GM04504 (cell line): ENCODE measurements at regions not wholly inside any gene's neighbourhood (a gene's known extent, or its start where the extent isn't known, plus 50 kb on each side); places are given as distances from the start of the nearest gene placed in this dataset.

ENCODE experiments used
- DNase-seq: peaks from one replicate; pipeline ENCODE4 v3.0.0-alpha.2; 2012; ENCODE audit warnings: low read depth

DNA sequence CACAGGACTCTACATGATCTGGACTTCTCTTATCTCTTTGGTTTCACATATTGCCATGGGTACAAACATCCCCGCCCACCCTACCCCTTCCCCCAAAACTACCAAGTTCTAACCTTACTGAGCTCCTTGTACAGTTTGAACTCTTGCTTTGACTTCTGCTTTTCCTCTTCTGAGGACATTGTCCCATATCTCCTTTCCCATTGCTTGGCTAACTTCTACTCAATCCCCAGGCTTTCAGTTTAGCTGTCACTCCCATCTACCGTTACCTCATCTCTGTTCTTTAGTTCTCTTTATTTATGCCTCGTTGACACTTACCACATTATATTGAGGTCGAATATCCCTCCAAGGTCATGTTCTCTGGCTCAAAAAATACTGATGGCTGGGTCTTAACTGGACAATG is 393.5 kb upstream of the CADM1 start:
- no peak for DNase-seq

DNA sequence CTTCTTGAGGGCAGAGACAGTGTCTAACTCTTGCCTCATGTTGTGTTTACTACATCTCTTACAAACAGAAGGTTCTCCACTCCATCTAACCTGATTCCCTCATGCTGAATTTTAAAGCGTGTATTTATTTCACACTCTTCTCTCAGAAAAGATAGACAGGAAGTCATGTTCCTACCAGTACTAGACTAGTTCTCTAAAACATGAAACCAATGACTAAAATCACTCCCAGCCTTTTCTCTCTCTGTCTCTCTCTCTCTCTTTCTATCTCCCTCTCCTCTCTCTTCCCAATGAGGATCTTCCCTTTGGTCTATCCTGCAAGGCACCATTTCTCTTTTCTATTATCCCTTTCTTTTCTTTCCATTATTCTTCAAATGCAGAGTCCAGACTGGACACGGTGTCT is 391.9 kb upstream of the CADM1 start:
- no peak for DNase-seq

DNA sequence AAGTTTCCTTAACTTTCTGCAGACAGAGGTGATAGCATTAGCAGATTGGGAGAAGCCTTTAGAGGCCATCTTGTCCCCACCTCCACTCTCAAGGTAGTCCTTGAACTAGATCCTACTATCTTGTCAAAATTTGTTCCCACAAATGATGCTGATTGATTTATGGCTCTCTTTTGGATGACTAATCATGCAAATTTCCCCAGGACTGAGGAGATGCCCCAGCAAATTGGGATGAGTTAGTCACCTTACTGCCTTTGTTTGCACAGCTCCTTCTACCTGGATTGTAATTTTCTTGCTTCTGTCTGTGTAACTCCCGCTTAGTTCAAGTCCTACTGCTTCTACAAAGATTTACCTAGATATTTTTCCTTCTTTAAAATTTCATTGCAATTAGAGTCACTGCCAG is 391.4 kb upstream of the CADM1 start:
- no peak for DNase-seq

DNA sequence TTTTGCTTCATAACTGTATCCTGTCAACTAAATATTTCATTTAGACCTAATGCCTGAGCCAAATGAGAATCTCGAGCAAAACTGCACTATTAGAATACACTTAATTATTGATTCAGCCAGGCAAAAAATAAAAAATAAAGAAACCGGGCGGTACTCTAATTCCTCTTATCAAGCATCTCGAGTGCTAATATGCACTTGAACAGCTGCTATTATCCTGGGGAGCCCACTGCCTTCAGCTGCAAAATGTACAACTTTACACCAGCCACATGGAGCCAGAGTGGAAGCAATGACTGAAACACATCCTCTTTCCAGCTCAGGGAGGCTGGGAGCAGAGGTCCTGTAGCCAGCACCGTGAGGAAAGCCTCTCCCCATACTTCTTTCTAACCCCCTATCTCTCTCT is 390.0 kb upstream of the CADM1 start:
- no peak for DNase-seq

DNA sequence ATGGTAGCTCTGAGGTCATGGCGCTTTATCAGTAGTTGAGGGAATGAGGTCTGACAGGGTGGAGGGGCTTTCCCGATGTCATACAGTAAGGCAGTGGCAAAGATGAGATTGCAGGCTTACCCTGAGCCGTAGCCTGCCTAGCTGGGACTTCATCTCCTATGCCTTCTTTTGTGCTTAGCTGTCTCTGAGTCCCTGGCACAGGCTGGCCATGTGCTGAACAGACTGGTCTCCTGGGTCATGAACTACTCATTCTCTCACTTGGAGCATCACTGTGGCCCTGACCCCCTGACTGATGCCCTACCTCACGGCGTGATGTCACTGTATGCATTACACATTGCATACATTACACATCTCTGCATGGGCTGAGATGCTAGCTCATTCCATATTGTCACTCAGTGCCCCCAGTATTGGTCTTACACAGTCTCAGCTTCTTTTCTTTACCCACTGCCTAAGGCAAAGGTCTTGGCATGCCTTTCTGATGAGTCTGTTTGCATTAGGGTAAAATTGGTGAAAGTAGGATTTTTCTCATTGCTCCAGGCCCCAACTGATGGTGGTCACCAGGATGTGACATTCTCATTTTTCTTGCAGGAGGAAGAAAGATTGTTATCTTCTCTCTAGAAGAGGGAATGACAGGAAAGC is 389.4 kb upstream of the CADM1 start:
- no peak for DNase-seq

DNA sequence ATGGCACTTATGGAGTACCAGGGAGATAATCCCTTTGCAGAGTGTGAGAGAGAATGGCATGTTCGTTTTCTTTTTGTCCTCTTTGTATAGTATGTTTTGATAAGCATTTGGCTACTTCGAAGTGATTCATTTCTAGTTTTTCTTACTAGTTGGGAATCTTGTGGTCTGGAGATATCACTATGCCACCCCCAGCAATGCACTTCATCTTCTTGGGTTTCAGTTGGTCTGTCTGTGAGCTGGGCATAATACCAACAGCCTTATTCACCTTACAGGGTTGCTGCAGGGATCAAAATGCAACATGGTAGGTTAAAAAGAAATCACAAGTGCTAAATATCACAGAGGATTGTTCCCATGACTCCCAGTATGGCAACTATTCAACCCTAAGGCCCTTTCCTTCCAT is 387.8 kb upstream of the CADM1 start:
- DNase-seq = no peak

DNA sequence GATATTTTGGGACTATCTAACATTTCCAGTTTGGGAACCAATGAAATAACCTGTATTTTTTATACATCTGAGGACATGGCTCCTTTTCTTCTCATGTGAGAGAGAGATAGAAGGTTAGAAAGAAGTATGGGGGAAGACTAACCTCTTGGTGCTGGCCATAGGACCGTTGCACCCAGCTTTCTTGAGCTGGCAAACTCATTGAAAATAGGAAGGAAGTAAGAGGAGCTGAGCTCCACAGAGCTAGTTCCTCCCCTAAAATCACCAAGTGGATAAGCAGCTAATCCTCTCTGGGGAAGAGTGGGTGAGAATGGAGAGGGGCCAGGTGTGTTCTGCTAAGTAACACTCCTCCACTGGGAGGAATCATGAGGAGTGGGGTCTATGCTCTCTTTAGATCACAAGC is 387.4 kb upstream of the CADM1 start:
- DNase-seq = no peak

DNA sequence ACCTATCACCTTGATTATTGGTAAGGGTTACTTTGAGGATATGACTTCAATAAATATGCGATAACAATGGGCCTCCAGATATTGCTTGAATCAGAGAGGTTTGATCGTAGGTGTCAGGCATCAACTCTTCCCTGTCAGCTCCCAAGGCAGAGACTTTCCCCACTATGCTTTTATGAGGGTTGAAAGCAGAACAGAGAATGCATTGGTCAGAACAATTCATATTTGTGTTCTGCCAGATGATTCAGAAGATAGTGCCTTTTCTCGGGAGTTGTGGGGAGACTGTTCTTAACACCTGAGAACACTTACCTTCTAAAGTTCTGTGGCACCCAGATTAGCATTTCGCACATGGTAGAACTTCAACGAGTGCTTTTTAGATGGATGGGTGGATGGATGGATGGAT is 386.3 kb upstream of the CADM1 start:
- DNase-seq = no peak

DNA sequence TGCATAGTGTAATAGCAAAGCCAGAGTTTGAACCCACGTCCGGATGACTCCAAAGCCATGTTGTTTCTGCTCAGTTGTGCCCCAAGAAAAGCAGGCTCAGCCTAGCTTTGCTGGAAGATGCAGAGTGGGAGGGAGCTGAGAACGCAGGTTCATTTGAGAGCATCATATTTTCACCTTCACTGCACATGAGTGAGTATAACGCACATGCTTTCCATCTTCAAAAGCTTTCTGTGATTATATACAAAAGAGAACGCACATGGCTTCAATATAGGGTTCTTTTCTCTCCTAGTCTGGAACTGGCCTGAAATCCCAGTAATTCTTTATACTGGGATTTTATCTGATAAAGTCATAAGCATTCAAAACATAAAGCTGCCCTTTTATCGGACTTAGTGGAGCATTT is 385.5 kb upstream of the CADM1 start:
- DNase-seq = no peak

DNA sequence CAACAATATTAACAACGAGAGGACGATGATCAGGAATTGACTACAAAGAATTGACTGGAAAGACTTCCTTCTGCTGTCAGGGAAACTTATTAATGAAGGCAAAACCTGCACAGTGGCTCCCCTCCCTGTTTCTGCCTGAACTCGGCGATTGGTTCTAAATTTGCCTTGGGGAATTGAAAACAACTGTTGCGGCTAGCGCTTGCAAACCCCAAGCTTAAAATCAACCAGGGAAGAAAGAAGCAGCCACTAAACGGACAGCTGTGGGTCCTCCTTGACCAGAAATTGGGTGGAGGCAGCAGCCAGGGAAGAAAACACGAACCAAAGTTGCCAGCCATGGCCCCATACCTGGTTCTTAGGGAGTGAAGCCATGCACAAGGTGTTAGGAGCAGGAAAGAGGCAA is 383.5 kb upstream of the CADM1 start:
- no peak for DNase-seq

DNA sequence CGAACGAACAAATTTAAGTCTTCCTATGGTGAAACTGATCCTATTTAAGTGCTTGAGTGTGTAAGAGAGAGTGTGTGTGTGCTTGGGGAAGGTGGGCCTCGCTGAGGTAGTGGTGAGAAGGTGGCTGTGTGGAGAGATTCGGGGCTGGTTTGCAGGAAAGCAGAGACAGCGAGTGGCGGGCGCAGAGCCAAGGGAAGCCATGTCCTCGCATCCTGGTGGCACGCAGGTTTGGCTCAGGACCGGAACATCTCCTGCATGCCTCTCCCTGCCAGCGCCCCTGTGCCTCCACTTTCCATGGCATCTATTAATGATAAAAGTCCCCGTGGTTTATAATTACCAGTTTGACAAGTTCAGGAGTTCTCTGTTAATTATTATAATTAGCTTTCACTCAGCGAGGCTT is 383.1 kb upstream of the CADM1 start:
- no peak for DNase-seq

DNA sequence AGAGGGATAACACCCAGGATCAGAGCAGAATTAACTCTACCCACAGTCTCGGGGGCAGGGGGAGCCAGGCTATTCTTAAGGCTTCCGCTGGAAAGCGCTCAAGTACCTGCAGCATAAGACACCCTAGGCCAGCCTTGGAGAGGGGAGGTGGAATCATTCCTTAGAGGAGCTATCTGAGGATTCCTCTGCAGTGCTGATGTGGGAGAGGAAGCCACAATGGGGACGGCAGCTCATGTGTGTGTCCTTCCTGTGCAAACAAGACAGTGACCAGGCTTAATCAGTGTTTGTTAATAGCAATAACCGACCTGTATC is 382.2 kb upstream of the CADM1 start:
- DNase-seq = no peak

DNA sequence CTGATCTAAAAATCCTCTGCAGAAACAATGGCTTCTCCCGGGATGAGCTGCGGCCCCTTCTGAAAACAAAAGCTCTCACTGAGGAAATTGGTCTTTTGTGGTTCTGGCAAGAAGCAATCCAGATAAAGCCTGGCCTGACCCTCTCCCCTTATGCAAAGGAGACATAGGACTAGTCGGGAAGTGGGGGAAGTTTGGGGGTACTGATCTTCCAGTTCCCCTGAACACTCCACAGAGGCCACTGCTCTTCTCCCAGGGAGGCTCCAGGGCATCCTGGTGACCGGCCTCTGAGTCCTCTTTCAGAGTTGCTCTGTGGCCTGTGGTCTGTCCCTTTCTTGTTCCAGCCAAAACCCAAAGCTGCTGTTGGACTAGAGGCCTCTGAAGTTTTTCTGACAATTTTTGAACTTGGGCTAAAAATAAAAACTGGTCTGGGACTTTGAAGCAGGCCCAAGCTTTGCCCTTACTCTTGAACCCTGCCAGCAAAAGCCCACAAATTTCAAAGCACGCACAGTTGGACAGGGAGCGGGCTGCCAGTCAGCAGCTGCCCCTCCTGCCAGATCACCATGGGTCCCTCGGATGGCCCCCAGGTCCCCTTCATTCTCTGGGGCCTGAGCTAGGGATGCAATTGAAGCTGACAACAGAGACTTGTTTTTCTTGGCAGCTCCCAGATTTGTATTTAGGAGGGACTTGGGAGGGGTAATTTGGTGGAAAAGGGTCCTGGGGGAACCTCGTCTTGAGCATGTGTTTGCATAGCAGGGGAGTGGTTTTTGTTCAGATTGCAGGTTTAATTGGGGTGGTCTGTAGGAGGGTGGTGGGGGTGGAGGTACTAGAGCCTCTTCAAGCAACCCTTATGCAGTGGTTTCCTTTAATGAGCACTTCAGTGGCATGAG is 381.6 kb upstream of the CADM1 start:
- DNase-seq = no peak

DNA sequence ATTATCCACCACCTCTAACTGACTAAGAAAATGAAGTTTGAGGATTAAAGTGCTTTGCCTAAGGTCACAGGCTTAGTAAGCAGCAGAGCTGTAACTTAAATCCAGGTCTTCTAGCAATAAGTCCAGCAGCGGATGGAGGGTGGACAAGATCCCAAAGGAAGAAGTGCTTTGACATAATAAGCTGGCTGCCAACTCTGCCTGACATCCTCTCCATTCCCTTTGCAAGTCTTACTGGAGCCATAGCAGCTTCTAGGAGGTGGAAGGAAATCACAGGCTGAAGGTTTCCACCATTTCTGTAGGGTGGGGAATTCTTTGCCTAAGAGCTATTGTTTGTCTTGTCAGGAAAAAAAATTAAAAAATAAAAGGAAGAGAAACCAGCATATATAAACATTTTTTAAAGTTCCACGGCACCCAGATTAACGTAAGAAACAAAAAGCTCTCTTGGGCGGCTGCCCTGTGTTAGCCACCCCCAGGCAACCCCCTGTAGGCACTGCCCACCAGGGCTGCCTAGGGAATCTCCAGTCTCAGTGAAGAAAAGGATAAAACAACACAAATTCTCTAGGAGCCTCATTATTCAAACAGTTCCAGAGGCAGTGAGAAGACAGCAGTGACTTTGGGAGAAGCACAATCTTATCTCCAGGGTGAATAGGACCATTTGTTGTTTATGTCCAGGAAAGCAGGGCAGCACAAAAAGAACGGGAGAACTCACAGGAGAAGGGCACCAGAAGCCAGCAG is 380.8 kb upstream of the CADM1 start:
- DNase-seq = no peak

DNA sequence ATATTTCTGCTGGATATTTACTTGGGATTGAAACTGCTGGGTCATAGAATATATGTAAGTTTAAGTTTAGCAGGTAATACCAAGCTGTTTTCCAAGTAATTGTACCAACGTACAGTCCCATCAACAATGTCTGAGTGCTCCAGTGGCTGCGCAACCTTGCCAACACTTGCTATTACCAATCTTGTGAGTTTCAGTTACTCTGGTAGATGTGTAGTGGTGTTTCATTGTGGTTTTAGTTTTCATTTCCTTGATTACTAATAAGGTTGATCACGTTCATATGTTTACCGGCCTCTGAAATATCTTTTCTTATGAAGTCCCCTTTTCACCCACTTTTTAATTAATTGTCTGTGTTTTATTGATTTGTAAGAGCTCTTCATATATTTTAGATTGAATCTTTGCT is 370.6 kb upstream of the CADM1 start:
- DNase-seq = no peak

DNA sequence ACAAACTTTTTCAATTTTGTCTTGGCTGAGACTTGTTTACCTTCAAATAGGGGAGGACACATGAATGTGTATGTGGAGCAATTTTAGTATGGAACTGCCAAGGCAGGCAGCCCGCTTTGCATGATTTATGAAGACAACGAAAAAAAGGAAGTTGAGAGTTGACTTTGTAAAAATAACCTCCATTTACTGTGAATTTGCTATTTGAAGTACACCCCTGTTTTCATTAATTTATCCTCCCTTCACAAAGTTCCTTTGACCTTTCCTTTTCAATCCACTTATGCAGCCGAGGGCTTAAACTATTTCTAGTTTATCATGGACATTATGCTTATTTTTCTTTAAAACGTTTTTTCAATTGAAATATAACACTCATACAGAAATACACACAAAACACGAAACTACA is 369.6 kb upstream of the CADM1 start:
- no peak for DNase-seq

DNA sequence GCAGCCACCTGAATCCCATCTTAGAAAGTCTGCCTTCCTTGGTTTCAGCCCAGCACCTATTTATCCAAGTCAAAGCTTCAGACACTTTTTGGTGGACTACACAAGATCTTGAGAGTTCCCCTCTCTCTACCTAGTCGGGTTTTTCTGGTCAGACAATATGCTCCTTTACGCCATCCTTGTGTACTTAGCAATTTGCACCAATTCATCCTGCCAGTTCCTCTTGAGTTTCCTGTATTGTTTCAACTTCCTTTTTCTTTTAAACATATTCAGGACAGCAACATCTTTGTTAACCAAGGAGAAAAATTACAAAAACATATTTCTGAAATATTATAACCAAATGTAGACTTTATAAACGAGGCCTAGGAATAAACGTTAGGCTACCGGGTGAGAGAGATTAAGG is 368.2 kb upstream of the CADM1 start:
- DNase-seq = no peak

DNA sequence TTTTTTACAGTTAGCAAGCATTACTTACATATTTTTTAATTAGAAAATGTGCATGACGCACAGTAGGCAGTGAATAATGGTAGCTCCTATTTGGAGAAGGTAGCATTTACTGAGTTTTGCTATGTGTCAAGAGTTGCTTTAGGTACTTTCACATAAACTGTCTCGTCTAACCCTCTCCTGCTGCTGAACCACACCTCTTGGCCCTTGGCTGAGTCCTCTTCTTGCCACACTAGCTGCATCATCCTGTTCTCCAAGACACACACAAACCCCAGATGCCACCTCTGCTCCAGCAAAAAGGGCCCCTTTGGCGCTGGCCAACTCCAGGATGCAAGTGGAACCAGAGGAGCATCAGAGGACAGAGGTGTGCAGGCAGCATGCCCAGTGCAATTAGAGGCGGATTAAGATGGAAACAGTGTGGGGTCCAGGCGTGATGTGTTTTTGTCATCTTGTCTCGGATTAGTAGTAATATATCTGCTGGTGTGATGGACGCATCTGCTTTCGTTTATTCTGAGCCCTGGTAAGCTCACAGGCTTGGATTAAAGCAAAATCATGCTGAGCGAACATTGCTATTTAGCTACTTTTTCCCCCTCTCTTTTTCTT is 367.0 kb upstream of the CADM1 start:
- DNase-seq = no peak

DNA sequence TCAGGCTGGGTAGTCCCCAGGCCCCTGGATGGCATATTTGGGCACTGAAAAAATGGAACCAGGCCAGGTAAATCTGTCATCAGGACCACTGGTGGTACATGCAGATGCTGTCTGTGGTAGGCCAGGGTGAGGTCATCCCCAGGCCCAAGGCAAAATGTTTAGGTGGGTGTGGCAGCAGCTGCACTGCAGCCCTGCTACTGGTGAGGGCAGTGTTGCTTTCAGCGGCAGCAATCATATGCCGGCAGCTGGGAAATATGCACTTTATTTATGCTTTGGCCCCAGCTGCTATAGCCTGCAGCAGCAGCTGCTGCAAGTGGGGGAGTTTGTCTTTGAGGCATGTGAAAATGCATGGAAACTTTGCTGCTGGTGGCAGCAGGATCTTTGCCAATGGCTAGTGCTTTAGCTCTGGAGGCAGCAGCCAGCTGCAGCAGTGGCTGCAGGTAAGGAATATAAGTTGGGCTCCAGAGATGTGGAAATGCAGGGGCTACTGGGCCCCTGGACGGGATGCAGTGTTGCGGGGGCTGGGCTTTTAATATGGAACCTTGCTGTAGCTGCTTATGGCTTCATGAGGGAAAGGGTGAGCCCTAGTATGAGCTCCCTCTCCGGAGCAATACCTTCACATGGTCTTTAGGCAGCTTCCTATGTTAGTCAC is 365.7 kb upstream of the CADM1 start:
- DNase-seq = no peak

DNA sequence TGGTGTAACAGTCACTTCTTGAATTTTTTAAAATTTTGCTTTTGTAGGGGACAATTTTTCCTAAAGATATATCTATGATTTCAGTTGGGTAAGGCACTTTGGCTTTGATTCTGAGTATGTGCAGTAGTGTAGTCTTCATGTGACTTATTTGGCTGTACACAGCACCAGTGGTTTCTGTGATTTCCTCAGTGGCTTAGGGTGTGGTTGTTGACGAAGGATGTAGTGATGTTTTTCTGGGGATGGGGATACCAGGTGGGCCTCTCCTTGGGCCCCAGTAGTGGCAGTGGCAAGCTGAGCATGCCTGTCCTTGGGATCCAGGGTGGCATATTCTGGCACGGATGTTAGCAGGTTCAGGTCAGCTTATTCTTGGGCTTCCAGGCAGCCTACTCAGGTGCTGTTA is 364.9 kb upstream of the CADM1 start:
- DNase-seq = no peak

DNA sequence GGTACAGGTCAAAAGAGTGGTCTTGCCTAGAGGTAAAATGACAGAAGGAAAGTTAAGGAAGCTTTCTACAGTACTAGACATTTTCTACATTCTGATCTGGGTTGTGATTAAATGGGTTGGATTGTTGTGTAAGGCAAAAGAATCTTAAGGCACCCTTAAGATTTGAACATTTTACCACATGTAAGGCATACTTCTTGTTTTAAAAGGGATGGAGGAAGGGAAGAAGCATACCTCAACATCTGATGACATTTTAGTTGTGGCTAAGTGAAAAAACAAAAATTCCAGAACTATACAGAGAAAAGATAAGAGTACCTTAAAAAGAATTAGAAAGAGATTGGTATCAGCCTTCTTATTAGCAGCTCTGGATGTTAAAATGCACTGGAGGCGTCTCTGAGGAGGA is 356.0 kb upstream of the CADM1 start:
- no peak for DNase-seq

DNA sequence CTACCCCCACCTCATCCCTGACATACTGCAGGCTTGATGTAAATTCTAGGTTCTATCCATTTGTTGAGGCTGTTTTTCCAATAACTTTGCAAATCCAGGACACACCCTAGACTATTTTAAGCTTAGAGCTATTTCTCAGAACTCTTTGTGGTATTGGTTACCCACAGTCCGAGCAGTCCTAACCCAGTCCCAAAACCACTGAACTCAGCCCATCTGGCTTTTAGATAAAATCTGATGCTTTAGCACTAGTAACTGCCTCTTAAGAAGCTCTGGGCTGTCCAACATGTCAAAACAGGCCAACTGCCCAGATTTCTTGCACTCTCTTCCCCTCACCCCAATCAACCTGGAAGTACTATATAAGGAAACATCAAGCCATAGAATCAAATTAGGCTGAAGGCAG is 344.4 kb upstream of the CADM1 start:
- DNase-seq = no peak

DNA sequence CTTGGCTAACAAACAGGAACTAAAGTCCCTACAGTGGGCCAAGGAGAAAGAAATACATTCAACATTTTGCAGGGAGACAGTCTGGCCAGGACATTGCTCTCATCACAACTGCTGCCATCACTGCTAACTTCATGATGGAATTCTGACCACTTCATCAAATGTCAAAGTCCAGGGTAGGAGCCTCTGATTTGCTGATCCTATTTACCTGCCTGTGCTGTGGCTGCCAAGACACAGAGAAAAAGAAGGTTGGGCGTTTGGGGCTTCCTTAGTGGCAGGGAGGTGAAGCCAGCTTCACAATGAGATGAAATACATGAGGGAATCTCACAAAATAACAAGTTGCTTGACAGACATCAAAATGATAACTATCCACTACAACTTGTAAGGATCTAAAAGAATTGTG is 343.9 kb upstream of the CADM1 start:
- DNase-seq = no peak
